ENCODE measurements at regions not wholly inside any gene's neighbourhood (a gene's known extent, or its start where the extent isn't known, plus 50 kb on each side); places are given as distances from the start of the nearest gene placed in this dataset.
"Not testable (repeated sequence)": the region's sequence is repeated elsewhere in the genome, so short reads cannot be mapped to it uniquely, and the experiment has no call there.

GRCh38 chr6:145266432-145267075, 468.8 kb downstream of the EPM2A start:
- DNase-seq, result no peak

- no peak for DNase-seq
Measured at GRCh38 chr6:145267076-145267867, 468.0 kb downstream of the EPM2A start.

GRCh38 chr6:145270464-145270863, 464.9 kb downstream of the EPM2A start:
- no peak for DNase-seq

GRCh38 chr6:145271040-145271439, 464.3 kb downstream of the EPM2A start:
- DNase-seq, result no peak

GRCh38 chr6:145271577-145271976, 463.7 kb downstream of the EPM2A start:
- DNase-seq, result no peak

- DNase-seq, result no peak
Measured at GRCh38 chr6:145272246-145272645, 463.1 kb downstream of the EPM2A start.

GRCh38 chr6:145273136-145273535, 462.2 kb downstream of the EPM2A start:
- no peak for DNase-seq

- DNase-seq, result no peak
Measured at GRCh38 chr6:145274083-145274482, 461.2 kb downstream of the EPM2A start.

GRCh38 chr6:145275019-145275418, 460.3 kb downstream of the EPM2A start:
- DNase-seq, result no peak

- DNase-seq, result no peak
Measured at GRCh38 chr6:145275787-145276186, 459.5 kb downstream of the EPM2A start.

GRCh38 chr6:145276756-145277155, 458.6 kb downstream of the EPM2A start:
- DNase-seq, result no peak

- DNase-seq, result no peak
Measured at GRCh38 chr6:145277358-145278086, 457.8 kb downstream of the EPM2A start.

GRCh38 chr6:145278163-145278807, 457.0 kb downstream of the EPM2A start:
- no peak for DNase-seq

GRCh38 chr6:145279551-145279950, 455.8 kb downstream of the EPM2A start:
- no peak for DNase-seq

- DNase-seq, result no peak
Measured at GRCh38 chr6:145279993-145280392, 455.3 kb downstream of the EPM2A start.

- DNase-seq, result not testable (repeated sequence)
Measured at GRCh38 chr6:145283209-145283608, 452.1 kb downstream of the EPM2A start.

GRCh38 chr6:145283856-145284255, 451.5 kb downstream of the EPM2A start:
- no peak for DNase-seq

GRCh38 chr6:145286916-145287315, 448.4 kb downstream of the EPM2A start:
- no peak for DNase-seq

- DNase-seq, result no peak
Measured at GRCh38 chr6:145289573-145289972, 445.7 kb downstream of the EPM2A start.

GRCh38 chr6:145290122-145290521, 445.2 kb downstream of the EPM2A start:
- DNase-seq, result no peak

GRCh38 chr6:145292066-145292465, 443.3 kb downstream of the EPM2A start:
- DNase-seq, result no peak

GRCh38 chr6:145294942-145295341, 440.4 kb downstream of the EPM2A start:
- DNase-seq, result no peak

GRCh38 chr6:145295746-145296145, 439.6 kb downstream of the EPM2A start:
- DNase-seq, result no peak
